Naive thymus-derived CD8-positive, alpha-beta T cell (primary cell): ENCODE measurements at regions not wholly inside any gene's neighbourhood (a gene's known extent, or its start where the extent isn't known, plus 50 kb on each side); places are given as distances from the start of the nearest gene placed in this dataset.

Experiments
- ATAC-seq, 2 donors: fragments of 150-1000 bp; cut with Tn5 transposase in 1 of 2; sonication (Bioruptor Pico), chemical (Tn5 transposase) in 1 of 2; 1 replicate in 1 of 2; 2 replicates in 1 of 2; pipeline ENCODE4 v1.10.0; 2021; ENCODE audit warnings: mild to moderate bottlenecking in 2 of 2, moderate library complexity in 2 of 2
- POLR2A ChIA-PET: fragments of 350-600 bp; sonication (Branson Sonifier 250); formaldehyde crosslinking; loops from one replicate; lab custom pipeline; 2021; ENCODE audit warnings: antibody characterized with exemption; lab: Charles Lee
- DNase-seq, 10 donors: peaks; one replicate each; pipeline versions ENCODE4 v3.0.0 to v3.0.0-alpha.2; 2020 to 2022
- H3K27ac Mint-ChIP-seq, 10 donors: one replicate each; pipeline ENCODE4 v1.8.0; 2020 to 2022; ENCODE audit warnings: mild to moderate bottlenecking in 10 of 10, mixed read lengths in 10 of 10, moderate library complexity in 4 of 10, inconsistent platforms in 1 of 10
- H3K27me3 Mint-ChIP-seq, 5 donors: one replicate each; pipeline ENCODE4 v1.8.0; 2021 to 2022; ENCODE audit warnings: mixed read lengths in 5 of 5
- H3K36me3 Mint-ChIP-seq, 3 donors: one replicate each; pipeline ENCODE4 v1.8.0; 2020 to 2022; ENCODE audit warnings: mixed read lengths in 3 of 3, mild to moderate bottlenecking in 2 of 3, inconsistent platforms in 1 of 3
- H3K4me1 Mint-ChIP-seq, 4 donors: one replicate each; pipeline ENCODE4 v1.8.0; 2021 to 2022; ENCODE audit warnings: mixed read lengths in 4 of 4
- H3K4me3 Mint-ChIP-seq, 10 donors: one replicate each; pipeline ENCODE4 v1.8.0; 2020 to 2022; ENCODE audit warnings: mild to moderate bottlenecking in 10 of 10, mixed read lengths in 10 of 10, moderate library complexity in 6 of 10, inconsistent platforms in 1 of 10
- H3K9me3 Mint-ChIP-seq, 9 donors: one replicate each; pipeline ENCODE4 v1.8.0; 2020 to 2022; ENCODE audit warnings: mixed read lengths in 9 of 9, mild to moderate bottlenecking in 3 of 9, inconsistent platforms in 1 of 9, moderate library complexity in 1 of 9

GRCh38 chr21:23695443-23695842 lies 1911.8 kb downstream of the MRPL39 start:
- no peak overlapping the region for H3K4me3 Mint-ChIP-seq
- H3K27me3 Mint-ChIP-seq, result peaks cover 0 to 4% (median 0%) of the 10 kb centered on the region in 5 donors
- H3K36me3 Mint-ChIP-seq, result peaks cover 0 to 5% (median 0%) of the 10 kb centered on the region in 3 donors
- POLR2A ChIA-PET, result no interaction called here
- H3K9me3 Mint-ChIP-seq, result peaks cover 0 to 19% (median 6%) of the 10 kb centered on the region in 9 donors
- ATAC-seq (no peak), DNase-seq (no peak)
- no peaks in the 10 kb centered on the region for H3K4me1 Mint-ChIP-seq
- H3K27ac Mint-ChIP-seq, result no peak overlapping the region

- no peaks in the 10 kb centered on the region for H3K4me1 Mint-ChIP-seq
- peaks cover 0 to 7% (median 0%) of the 10 kb centered on the region in 5 donors for H3K27me3 Mint-ChIP-seq
- no peak overlapping the region for H3K27ac Mint-ChIP-seq
Observed at GRCh38 chr21:23694390-23694789, 1912.9 kb downstream of the MRPL39 start.

GRCh38 chr21:23690316-23690715 lies 1917.0 kb downstream of the MRPL39 start:
- Mint-ChIP-seq H3K36me3 (no peaks in the 10 kb centered on the region), H3K4me1 (no peaks in the 10 kb centered on the region), H3K27ac (no peak overlapping the region), H3K4me3 (no peak overlapping the region), H3K27me3 (peaks cover 0 to 7% (median 3%) of the 10 kb centered on the region in 5 donors), H3K9me3 (no peaks in the 10 kb centered on the region)
- POLR2A ChIA-PET, result no interaction called here
- no peak for ATAC-seq
- DNase-seq, result no peak

More at GRCh38 chr21:23694390-23694789, 1912.9 kb downstream of the MRPL39 start:
- DNase-seq (no peak), ATAC-seq (no peak)
- peaks cover 0 to 2% (median 0%) of the 10 kb centered on the region in 3 donors for H3K36me3 Mint-ChIP-seq
- no peak overlapping the region for H3K4me3 Mint-ChIP-seq
- peaks cover 0 to 10% (median 3%) of the 10 kb centered on the region in 9 donors for H3K9me3 Mint-ChIP-seq
- POLR2A ChIA-PET, result no interaction called here

- no peaks in the 10 kb centered on the region for H3K4me1 Mint-ChIP-seq
Observed at GRCh38 chr21:23686737-23687523, 1920.4 kb downstream of the MRPL39 start.

GRCh38 chr21:23684431-23684830 lies 1922.8 kb downstream of the MRPL39 start:
- DNase-seq (no peak), ATAC-seq (no peak)
- Mint-ChIP-seq H3K36me3 (no peaks in the 10 kb centered on the region), H3K4me3 (no peak overlapping the region), H3K27ac (no peak overlapping the region), H3K27me3 (peaks cover 0 to 13% (median 3%) of the 10 kb centered on the region in 5 donors), H3K4me1 (no peaks in the 10 kb centered on the region), H3K9me3 (no peaks in the 10 kb centered on the region)
- POLR2A ChIA-PET, result no interaction called here

More at GRCh38 chr21:23686737-23687523, 1920.4 kb downstream of the MRPL39 start:
- Mint-ChIP-seq H3K27ac (no peak overlapping the region), H3K36me3 (no peaks in the 10 kb centered on the region), H3K27me3 (peaks cover 0 to 10% (median 3%) of the 10 kb centered on the region in 5 donors), H3K9me3 (no peaks in the 10 kb centered on the region), H3K4me3 (no peak overlapping the region)
- POLR2A ChIA-PET, result no interaction called here
- ATAC-seq (no peak), DNase-seq (no peak)

- H3K4me1 Mint-ChIP-seq, result no peaks in the 10 kb centered on the region
- DNase-seq, result no peak
- no peak overlapping the region for H3K27ac Mint-ChIP-seq
- no peaks in the 10 kb centered on the region for H3K36me3 Mint-ChIP-seq
- H3K9me3 Mint-ChIP-seq, result no peaks in the 10 kb centered on the region
- H3K27me3 Mint-ChIP-seq, result peaks cover 0 to 2% (median 0%) of the 10 kb centered on the region in 5 donors
- H3K4me3 Mint-ChIP-seq, result no peak overlapping the region
- POLR2A ChIA-PET, result no interaction called here
- no peak for ATAC-seq
Observed at GRCh38 chr21:23664193-23664694, 1943.0 kb downstream of the MRPL39 start.

GRCh38 chr21:23660560-23660959 lies 1946.7 kb downstream of the MRPL39 start:
- Mint-ChIP-seq H3K27ac (no peak overlapping the region), H3K4me1 (no peaks in the 10 kb centered on the region), H3K36me3 (no peaks in the 10 kb centered on the region), H3K9me3 (no peaks in the 10 kb centered on the region), H3K4me3 (no peak overlapping the region), H3K27me3 (peaks cover 0 to 2% (median 0%) of the 10 kb centered on the region in 5 donors)
- ATAC-seq, result no peak
- POLR2A ChIA-PET, result no interaction called here
- DNase-seq, result no peak

GRCh38 chr21:23644768-23645167 lies 1962.5 kb downstream of the MRPL39 start:
- POLR2A ChIA-PET, result no interaction called here
- Mint-ChIP-seq H3K27ac (no peak overlapping the region), H3K36me3 (no peaks in the 10 kb centered on the region), H3K9me3 (no peaks in the 10 kb centered on the region), H3K4me3 (no peak overlapping the region), H3K27me3 (peaks cover 0 to 9% (median 2%) of the 10 kb centered on the region in 5 donors), H3K4me1 (no peaks in the 10 kb centered on the region)
- ATAC-seq, result no peak
- no peak for DNase-seq

GRCh38 chr21:23639721-23640120 lies 1967.6 kb downstream of the MRPL39 start:
- POLR2A ChIA-PET, result no interaction called here
- no peaks in the 10 kb centered on the region for H3K36me3 Mint-ChIP-seq
- H3K27ac Mint-ChIP-seq, result no peak overlapping the region
- ATAC-seq (no peak), DNase-seq (no peak)
- no peaks in the 10 kb centered on the region for H3K4me1 Mint-ChIP-seq
- no peaks in the 10 kb centered on the region for H3K9me3 Mint-ChIP-seq
- H3K27me3 Mint-ChIP-seq, result peaks cover 0 to 6% (median 0%) of the 10 kb centered on the region in 5 donors
- no peak overlapping the region for H3K4me3 Mint-ChIP-seq

- no peak for ATAC-seq
- H3K9me3 Mint-ChIP-seq, result no peaks in the 10 kb centered on the region
- no peak overlapping the region for H3K27ac Mint-ChIP-seq
- peaks cover 1 to 6% (median 2%) of the 10 kb centered on the region in 5 donors for H3K27me3 Mint-ChIP-seq
- no peaks in the 10 kb centered on the region for H3K36me3 Mint-ChIP-seq
- DNase-seq, result no peak
- POLR2A ChIA-PET, result no interaction called here
- no peak overlapping the region for H3K4me3 Mint-ChIP-seq
- H3K4me1 Mint-ChIP-seq, result no peaks in the 10 kb centered on the region
Observed at GRCh38 chr21:23638131-23638695, 1969.1 kb downstream of the MRPL39 start.

GRCh38 chr21:23633447-23633940 lies 1973.8 kb downstream of the MRPL39 start:
- DNase-seq, result no peak
- H3K4me1 Mint-ChIP-seq, result no peaks in the 10 kb centered on the region
- no peak overlapping the region for H3K27ac Mint-ChIP-seq
- no peak for ATAC-seq
- H3K36me3 Mint-ChIP-seq, result no peaks in the 10 kb centered on the region
- POLR2A ChIA-PET, result no interaction called here
- H3K27me3 Mint-ChIP-seq, result peaks cover 1 to 6% (median 2%) of the 10 kb centered on the region in 5 donors
- H3K9me3 Mint-ChIP-seq, result peaks cover 0 to 5% (median 0%) of the 10 kb centered on the region in 9 donors
- H3K4me3 Mint-ChIP-seq, result no peak overlapping the region

- H3K9me3 Mint-ChIP-seq, result peaks cover 0 to 3% (median 0%) of the 10 kb centered on the region in 9 donors
- H3K27ac Mint-ChIP-seq, result no peak overlapping the region
- POLR2A ChIA-PET, result no interaction called here
- H3K27me3 Mint-ChIP-seq, result peaks cover 0 to 6% (median 0%) of the 10 kb centered on the region in 5 donors
- H3K4me1 Mint-ChIP-seq, result no peaks in the 10 kb centered on the region
- no peak overlapping the region for H3K4me3 Mint-ChIP-seq
- no peaks in the 10 kb centered on the region for H3K36me3 Mint-ChIP-seq
- ATAC-seq, result no peak
- no peak for DNase-seq
Observed at GRCh38 chr21:23624281-23624680, 1983.0 kb downstream of the MRPL39 start.

- DNase-seq, result no peak
- H3K36me3 Mint-ChIP-seq, result no peaks in the 10 kb centered on the region
- H3K27ac Mint-ChIP-seq, result no peak overlapping the region
- POLR2A ChIA-PET, result no interaction called here
- H3K27me3 Mint-ChIP-seq, result no peaks in the 10 kb centered on the region
- H3K4me1 Mint-ChIP-seq, result no peaks in the 10 kb centered on the region
- peaks cover 0 to 3% (median 0%) of the 10 kb centered on the region in 9 donors for H3K9me3 Mint-ChIP-seq
- ATAC-seq, result no peak
- no peak overlapping the region for H3K4me3 Mint-ChIP-seq
Observed at GRCh38 chr21:23613014-23613413, 1994.3 kb downstream of the MRPL39 start.
